ENCODE measurements at regions not wholly inside any gene's neighbourhood (a gene's known extent, or its start where the extent isn't known, plus 50 kb on each side); places are given as distances from the start of the nearest gene placed in this dataset.
"Not testable (repeated sequence)": the region's sequence is repeated elsewhere in the genome, so short reads cannot be mapped to it uniquely, and the experiment has no call there.

- TF ChIP-seq POLR2A (IDR thresholded peaks at IDR 0.05; ENCODE audit: low read length) (no peak), GATA1 (IDR thresholded peaks at IDR 0.05; ENCODE audit: low read depth, low read length) (no peak)
- DNase-seq, result no peak
These were observed 586.1 kb downstream of the FRK start for GRCh38 chr6:115474443-115475041.

DNA sequence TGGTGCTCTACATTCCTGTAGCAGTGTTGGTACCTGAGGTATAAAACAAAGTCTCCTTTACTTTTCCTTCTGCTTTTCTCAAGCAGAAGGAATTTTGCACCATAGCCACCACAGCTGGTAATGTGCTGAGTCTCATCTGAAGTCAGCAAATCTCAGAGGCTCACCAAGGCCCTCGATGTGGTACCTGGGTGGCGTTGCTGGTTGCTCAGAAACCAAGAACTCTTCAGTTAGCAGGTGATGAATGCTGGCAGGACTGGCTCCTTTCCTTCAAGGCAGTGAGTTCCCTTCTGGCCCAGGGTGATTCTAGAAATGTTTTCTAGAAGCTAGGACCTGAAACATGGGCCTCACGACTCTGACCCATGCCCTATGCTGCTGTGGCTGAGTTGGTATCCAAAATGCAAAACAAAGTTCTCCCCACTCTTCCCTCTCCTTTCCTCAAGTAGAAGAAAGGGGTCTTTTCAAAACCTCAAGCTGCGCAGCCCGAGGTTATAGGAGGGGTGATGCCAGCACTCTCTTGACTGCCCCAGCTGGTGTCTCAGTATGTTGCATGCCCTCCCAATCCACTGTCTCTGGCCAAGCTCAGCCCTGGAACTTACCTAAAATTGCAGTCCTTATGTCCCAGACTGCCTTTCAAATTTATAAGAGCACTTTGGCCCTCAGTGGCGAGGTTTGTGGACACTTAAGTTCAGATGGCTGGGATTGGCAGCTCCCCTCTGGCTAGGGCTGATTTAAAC, 592.3 kb downstream of the FRK start:
- no peak for DNase-seq
- TF ChIP-seq GATA1 (IDR thresholded peaks at IDR 0.05; ENCODE audit: low read depth, low read length), result no peak
- no peak for TF ChIP-seq POLR2A (IDR thresholded peaks at IDR 0.05; ENCODE audit: low read length)

- TF ChIP-seq POLR2A (IDR thresholded peaks at IDR 0.05; ENCODE audit: low read length) (no peak), GATA1 (IDR thresholded peaks at IDR 0.05; ENCODE audit: low read depth, low read length) (no peak)
- DNase-seq, result no peak
These were observed 593.0 kb downstream of the FRK start for GRCh38 chr6:115467726-115468125.

GRCh38 chr6:115460913-115461312, 599.8 kb downstream of the FRK start:
- no peak for DNase-seq
- TF ChIP-seq POLR2A (IDR thresholded peaks at IDR 0.05; ENCODE audit: low read length) (no peak), GATA1 (IDR thresholded peaks at IDR 0.05; ENCODE audit: low read depth, low read length) (no peak)

GRCh38 chr6:115456848-115457247, 603.8 kb downstream of the FRK start:
- DNase-seq, result no peak
- TF ChIP-seq GATA1 (IDR thresholded peaks at IDR 0.05; ENCODE audit: low read depth, low read length) (no peak), POLR2A (IDR thresholded peaks at IDR 0.05; ENCODE audit: low read length) (no peak)

GRCh38 chr6:115443825-115444478, 616.7 kb downstream of the FRK start:
- TF ChIP-seq GATA1 (IDR thresholded peaks at IDR 0.05; ENCODE audit: low read depth, low read length), result no peak
- TF ChIP-seq POLR2A (IDR thresholded peaks at IDR 0.05; ENCODE audit: low read length), result no peak
- DNase-seq, result no peak

GRCh38 chr6:115442323-115442722, 618.4 kb downstream of the FRK start:
- no peak for DNase-seq
- TF ChIP-seq GATA1 (IDR thresholded peaks at IDR 0.05; ENCODE audit: low read depth, low read length), result no peak
- TF ChIP-seq POLR2A (IDR thresholded peaks at IDR 0.05; ENCODE audit: low read length), result no peak

DNA sequence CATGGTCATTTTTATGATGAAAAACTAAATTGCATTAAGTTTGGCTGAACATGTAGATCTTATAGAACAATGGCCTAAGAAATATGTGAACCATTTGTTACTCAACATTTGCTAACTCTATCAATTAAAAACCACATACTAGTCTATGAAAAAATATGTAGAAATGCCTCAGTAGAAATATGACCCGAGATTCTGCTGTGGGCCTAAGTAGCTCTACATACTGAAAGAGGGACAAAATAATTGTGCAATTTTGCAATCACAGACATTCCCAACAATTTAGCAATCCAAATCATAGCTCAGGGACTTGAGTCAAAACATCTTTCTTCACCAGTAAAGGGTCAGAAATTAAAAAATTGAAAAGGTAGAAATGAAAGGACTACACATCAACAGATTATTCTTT, 619.0 kb downstream of the FRK start:
- no peak for DNase-seq
- no peak for TF ChIP-seq GATA1 (IDR thresholded peaks at IDR 0.05; ENCODE audit: low read depth, low read length)
- no peak for TF ChIP-seq POLR2A (IDR thresholded peaks at IDR 0.05; ENCODE audit: low read length)

DNA sequence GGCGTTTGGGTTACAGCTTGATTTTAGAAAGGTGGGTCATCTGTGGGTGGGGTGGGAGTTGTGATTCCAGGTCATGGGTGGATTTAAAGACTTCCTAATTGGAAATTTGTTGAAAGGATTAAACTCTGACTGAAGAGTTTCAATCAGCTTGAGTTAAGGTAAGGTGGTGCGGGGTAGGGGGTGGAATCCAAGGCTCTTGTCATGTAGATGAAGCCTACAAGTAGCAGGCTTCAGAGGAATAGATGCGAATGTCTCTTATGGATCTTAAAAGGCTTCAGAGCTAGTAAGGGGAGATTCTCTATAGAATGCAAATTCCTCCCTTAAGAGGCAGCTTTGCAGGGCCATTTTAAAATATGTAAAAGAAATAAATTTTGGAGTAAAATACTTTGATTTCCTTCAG, 645.3 kb downstream of the FRK start:
- no peak for DNase-seq
- no peak for TF ChIP-seq GATA1 (IDR thresholded peaks at IDR 0.05; ENCODE audit: low read depth, low read length)
- no peak for TF ChIP-seq POLR2A (IDR thresholded peaks at IDR 0.05; ENCODE audit: low read length)

- DNase-seq, result not testable (repeated sequence)
These were observed 645.8 kb downstream of the FRK start for GRCh38 chr6:115414916-115415315.

DNA sequence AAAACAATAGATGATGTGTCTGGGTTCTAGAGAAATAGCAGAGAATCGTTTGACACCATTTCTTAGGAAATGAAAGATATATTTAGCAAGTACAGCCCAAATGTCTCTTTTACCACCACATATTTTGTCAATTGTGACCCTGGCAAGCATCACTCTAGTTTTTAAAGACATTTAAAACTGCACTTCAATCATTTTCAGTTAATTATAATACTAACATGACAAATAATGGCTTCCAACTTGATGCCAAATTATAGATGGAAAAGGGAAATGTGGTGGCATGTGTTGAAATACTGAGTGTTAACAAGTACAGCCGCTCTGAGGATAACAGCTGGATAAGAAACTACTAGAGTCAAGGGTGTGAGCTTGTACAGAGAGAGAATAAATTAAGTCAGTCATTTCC, 648.9 kb downstream of the FRK start:
- no peak for TF ChIP-seq POLR2A (IDR thresholded peaks at IDR 0.05; ENCODE audit: low read length)
- no peak for TF ChIP-seq GATA1 (IDR thresholded peaks at IDR 0.05; ENCODE audit: low read depth, low read length)
- no peak for DNase-seq

DNA sequence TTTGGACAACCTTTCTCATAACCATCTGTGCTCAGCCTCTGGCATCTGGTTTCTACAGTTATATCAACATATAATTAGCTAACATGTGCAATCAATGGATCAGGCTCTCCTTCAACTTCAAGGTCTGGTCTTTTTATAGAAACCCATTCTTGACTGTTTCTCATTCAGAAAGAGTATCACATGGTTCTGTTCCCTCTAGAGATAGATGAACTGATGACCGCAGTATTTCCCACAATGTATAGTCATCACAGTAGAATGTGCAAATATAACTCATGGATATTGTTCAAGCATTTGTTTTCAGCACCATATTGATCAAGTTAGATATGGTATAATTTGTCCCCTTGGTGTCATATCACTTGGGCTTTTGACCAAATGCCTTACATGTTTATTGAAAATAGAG, 656.2 kb downstream of the FRK start:
- no peak for TF ChIP-seq GATA1 (IDR thresholded peaks at IDR 0.05; ENCODE audit: low read depth, low read length)
- no peak for TF ChIP-seq POLR2A (IDR thresholded peaks at IDR 0.05; ENCODE audit: low read length)

GRCh38 chr6:115398607-115399006, 662.1 kb downstream of the FRK start:
- DNase-seq, result no peak
- no peak for TF ChIP-seq POLR2A (IDR thresholded peaks at IDR 0.05; ENCODE audit: low read length)
- TF ChIP-seq GATA1 (IDR thresholded peaks at IDR 0.05; ENCODE audit: low read depth, low read length), result no peak

More for the DNA sequence above, 656.2 kb downstream of the FRK start:
- no peak for DNase-seq

DNA sequence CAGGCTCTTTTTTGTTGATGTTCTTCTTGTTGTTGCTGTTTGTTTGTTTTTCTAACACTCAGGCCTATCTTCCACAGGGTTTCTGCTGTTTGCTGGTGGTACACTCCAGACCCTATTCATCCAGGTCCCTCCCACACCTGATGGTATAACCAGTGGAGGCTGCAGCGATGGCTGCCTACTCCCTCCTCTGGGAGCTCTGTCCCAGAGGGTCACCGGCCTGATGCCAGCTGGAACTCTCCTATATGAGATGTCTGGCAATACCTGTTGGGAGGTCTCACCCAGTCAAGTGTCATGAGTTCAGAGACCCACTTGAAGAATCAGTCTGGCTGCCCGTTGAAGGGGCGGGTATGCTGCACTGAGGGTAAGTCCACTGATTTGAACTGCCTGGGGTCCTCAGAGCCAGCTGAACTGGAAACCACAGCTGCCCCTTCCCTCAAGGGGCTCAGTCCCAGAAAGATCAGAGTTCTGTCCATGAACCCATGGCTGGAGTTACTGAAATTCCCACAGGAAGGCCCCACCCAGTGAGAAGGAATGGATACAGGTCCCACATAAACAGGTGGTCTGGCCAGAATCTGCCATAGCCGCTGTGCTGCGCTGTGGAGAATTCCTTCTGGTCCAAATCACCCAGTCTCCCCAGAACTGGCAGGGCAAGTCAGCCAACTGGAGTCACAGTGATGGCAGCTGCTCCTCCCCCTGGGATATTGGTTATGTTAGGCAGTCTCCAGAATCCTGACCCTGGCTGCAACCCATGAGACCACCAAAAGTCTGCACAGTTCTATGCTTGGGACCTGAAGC, 664.4 kb downstream of the FRK start:
- TF ChIP-seq GATA1 (IDR thresholded peaks at IDR 0.05; ENCODE audit: low read depth, low read length), result no peak
- TF ChIP-seq POLR2A (IDR thresholded peaks at IDR 0.05; ENCODE audit: low read length), result no peak
- no peak for DNase-seq
